Activated CD4-positive, alpha-beta T cell treated with anti-CD3 and anti-CD28 coated beads for 24 hours (primary cell): ENCODE measurements at regions not wholly inside any gene's neighbourhood (a gene's known extent, or its start where the extent isn't known, plus 50 kb on each side); places are given as distances from the start of the nearest gene placed in this dataset.
"Not testable (repeated sequence)": the region's sequence is repeated elsewhere in the genome, so short reads cannot be mapped to it uniquely, and the experiment has no call there.

ENCODE experiments used
- DNase-seq, 2 donors: peaks; one replicate each; pipeline ENCODE4 v3.0.0-alpha.2; 2020; ENCODE audit warnings: low read depth in 2 of 2

DNA sequence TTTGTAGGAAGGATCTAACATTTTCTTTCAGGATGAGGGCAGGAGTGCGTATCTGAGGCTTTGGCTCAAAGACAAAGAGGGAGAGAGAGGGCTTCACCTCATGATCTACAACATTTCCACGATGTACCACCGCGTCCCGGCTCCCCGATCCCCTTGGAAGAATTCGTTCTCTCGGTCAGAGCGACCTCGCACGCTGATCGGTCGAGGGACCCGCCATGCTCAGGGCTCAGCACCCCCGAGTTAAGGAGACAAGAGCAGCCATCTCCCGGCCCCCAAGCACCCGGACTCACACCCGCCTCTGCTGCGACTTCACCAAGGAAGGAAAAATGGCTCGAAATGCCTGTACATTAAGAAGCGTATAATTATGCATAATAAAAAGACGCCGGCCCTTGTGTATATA, 89.5 kb upstream of the RPL38 start:
- DNase-seq = no peak

GRCh38 chr17:74114881-74115470, 88.5 kb upstream of the RPL38 start:
- DNase-seq = no peak

- DNase-seq = no peak
Observed at GRCh38 chr17:74115586-74115985, 87.9 kb upstream of the RPL38 start.

DNA sequence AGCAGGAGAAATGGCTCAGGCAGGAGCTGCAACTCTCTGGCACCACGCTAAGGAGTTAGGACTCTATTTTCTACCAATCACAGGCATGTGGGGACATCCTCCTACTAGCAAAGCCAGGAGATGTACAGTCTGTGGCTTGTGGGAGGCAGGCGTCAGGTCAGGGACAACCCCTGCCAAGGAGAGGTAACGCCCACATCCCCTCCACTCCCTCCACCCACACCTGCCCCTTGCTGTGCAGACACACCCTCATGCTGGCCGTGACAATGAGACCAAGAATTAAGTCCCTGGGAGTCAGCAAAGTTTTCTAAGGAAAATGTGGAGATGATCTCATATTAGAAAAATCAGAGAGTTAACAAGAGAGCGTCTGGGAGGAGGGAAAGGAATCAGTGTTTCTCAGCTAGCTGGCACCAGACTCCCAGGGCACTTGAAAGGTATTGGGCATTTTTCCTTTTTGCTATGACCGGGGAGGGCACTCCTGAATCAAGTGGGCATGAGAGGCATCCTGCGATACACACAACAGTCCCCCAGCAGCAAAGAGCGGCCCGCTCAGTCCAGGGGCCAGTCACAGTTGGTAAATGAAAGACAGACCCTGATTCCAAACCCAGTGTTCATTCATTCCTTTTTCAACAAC, 87.3 kb upstream of the RPL38 start:
- no peak for DNase-seq

DNA sequence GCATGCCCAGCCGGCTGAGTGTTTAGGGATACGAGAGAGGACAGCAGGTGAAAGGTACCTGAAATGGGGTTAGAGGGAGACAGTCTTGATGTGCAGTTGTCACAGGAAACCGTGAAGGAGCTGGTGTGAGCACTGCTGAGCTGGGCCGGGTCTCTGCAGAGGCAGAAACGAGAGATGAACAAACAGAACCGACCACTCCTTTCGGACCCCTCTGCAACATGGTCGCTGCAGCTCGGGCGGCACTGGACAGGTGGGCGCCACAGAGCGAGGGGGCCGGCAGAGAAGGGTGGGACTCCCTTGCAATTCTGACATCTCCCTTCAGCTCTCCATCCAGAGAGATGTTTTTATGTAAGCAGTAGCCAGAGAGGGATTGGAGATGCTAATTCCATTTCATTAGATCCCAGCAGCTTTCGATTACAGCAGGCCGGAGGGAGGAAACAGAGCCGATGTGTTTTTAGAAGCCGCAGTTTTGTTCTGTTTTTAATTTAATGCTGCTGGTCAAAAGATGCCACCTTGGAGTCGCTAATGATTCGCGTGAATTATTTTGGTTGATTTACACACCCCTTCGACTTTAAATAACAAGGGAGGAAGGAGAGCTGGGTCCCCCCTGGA, 86.3 kb upstream of the RPL38 start:
- no peak for DNase-seq

GRCh38 chr17:74117999-74118421, 85.5 kb upstream of the RPL38 start:
- no peak for DNase-seq

- DNase-seq = no peak
Observed at GRCh38 chr17:74118504-74118903, 85.0 kb upstream of the RPL38 start.

- no peak for DNase-seq
Observed at GRCh38 chr17:74119049-74119580, 84.4 kb upstream of the RPL38 start.

GRCh38 chr17:74119965-74120364, 83.5 kb upstream of the RPL38 start:
- DNase-seq = no peak

DNA sequence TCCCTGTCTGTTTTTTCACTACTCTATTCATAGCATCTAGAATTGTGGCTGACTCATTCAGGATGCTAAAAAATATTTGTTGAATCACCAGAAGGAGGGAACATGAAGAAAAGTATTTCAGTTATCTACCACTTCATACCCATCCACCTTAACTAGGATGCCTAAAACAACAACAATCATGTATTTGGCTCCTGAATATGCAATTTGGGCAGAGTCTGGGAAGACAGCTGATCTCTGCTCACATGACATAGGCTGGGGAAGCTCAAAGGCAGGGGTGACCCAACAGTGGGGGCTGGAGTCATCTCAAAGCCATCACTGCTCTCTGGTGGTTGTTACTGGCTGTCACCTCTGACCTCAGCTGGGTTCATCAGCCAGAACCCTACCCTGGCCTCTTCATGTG, 80.1 kb upstream of the RPL38 start:
- DNase-seq = no peak

DNA sequence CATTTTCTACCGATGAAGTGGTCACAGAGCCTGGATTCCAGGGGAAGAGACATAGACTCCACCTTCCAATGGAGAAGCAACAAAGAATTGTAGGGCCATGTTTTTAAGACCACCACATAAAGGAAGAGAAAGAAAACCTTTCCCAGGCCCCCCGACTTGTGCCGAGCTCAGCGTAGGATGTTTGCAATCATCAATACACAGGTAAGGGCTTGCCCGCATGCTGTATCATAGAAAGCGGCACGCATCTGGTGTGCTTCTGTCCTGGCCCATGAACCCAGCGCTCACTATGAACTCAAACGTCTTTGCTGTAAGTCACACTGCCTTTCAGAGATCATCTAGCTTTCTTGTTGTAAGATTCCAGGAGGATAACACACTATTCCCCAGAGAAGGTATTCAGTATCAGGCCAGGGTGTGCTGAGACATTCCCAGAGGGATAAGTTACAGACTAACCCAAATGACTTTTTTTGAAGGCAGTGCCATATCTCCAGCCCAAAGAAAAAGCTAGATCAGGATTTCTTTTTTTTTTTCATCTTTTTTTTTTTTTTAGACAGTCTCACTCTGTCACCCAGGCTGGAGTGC, 79.5 kb upstream of the RPL38 start:
- DNase-seq = no peak

- DNase-seq = no peak
Observed at GRCh38 chr17:74125156-74125555, 78.3 kb upstream of the RPL38 start.

DNA sequence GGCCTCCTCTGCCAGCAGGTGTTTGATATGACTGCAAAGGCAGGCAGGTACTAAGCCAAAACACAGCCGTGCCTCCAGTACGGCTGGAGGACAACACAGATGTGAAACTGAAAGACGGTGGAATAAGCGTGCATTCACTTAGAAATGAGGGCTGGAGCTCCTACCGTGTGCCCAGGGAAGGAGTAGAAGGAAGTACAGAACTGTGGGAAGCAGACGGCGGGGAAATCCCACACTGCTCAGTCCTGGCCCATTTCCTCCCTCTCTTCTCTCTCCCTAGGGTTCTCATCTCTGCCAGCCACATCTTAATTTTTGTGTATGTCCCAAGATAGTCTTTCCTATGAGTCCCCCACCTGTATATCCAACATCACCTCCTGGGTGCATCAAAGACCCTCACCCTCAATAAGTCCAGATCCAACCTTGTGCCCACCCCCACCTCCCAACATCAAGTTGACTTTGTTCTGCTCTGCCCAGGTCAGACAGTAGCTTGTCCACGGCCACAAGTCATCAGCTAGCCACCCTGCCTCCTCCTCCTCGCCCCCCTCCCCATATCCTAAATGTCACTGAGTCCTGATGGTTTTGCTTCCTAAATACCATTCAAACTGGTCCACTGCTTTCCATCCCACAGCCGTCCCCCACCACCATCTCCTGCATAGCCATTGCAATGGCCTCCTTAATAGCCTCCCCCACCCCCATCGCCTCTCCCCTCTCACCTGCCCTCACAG, 77.1 kb upstream of the RPL38 start:
- no peak for DNase-seq

GRCh38 chr17:74126959-74127358, 76.5 kb upstream of the RPL38 start:
- DNase-seq = no peak

DNA sequence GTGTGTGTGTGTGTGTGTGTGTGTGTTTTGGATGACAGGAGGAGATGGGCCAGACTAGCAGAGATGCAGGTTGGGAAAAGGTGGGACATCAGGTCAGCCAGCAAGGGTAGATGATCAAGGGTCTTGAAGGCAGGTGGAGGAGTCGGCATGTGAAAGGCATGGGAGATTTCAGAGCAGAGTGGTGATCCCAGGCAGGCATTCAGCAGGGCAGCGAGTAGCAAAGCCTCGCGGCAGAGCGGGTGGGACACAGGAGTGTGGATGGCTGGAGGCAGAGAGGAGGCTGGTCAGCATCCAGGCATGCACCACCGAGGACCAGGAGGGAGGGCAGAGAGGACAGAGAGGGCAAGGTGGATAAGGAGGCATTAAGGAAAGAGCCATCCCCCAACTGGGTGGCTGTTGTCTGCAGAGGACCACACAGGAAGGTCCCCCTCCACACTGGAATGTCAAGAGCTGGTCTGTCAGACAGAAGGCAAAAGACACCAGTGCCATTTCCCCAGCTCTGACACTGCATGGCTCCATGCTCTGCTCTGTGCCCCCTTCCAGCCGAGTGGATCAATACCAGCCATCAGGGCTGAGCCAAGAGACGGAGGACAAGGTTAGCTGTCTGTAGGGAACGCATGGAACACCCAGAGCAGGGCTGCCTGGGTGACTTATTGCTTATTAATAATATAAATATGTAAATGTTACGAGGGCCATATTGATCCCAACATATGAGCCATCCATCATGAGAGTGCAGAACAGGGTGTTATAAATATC, 74.8 kb upstream of the RPL38 start:
- no peak for DNase-seq

GRCh38 chr17:74129800-74130199, 73.7 kb upstream of the RPL38 start:
- not testable (repeated sequence) for DNase-seq

DNA sequence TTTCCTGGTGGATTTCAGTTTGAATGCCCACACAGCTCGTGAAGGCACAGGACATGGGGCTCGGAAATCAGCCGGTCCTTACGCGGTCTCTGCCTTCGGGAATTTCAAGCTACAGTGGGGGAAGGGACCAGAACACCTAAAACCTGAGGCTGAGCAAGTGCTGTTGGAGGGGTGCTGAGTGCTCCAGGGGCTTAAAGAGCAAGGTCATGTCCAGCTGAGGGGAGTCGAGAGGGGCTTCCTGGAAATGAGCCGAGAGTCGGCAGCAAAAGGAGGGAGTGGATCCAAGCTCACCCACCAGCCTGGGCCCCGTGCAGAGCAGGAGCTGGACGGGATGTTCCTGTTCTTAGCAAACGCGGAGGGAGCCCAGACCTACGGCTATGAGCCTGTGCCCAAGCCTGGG, 73.2 kb upstream of the RPL38 start:
- no peak for DNase-seq

GRCh38 chr17:74130841-74131240, 72.6 kb upstream of the RPL38 start:
- DNase-seq = no peak

GRCh38 chr17:74132354-74132753, 71.1 kb upstream of the RPL38 start:
- DNase-seq = no peak

GRCh38 chr17:74133740-74134139, 69.7 kb upstream of the RPL38 start:
- DNase-seq = no peak

DNA sequence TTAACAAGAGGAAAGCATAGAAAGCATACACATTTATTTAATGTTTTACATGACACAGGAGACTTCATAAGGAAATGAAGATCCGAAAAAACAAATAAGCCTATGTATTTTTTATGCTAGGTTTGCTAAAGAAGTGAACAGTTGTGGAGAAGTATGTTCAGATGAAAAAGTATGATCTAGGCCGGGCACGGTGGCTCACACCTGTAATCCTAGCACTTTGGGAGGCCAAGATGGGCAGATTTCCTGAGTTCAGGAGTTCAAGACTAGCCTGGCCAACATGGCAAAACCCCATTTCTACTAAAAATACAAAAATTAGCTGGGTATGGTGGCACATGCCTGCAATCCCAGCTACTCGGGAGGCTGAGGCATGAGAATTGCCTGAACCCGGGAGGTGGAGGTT, 69.2 kb upstream of the RPL38 start:
- not testable (repeated sequence) for DNase-seq

GRCh38 chr17:74134991-74135390, 68.5 kb upstream of the RPL38 start:
- no peak for DNase-seq
